Mesothelial cell of epicardium (in vitro differentiated cells): ENCODE measurements at regions not wholly inside any gene's neighbourhood (a gene's known extent, or its start where the extent isn't known, plus 50 kb on each side); places are given as distances from the start of the nearest gene placed in this dataset.

Experiments
- DNase-seq, 2 experiments: peaks; one replicate each; pipeline ENCODE4 v3.0.0; 2021; ENCODE audit warnings: low spot score in 2 of 2; ENCODE audit not compliant: unreplicated experiment in 2 of 2
- H3K27ac Mint-ChIP-seq: 2 replicates; pipeline ENCODE4 v1.8.0; 2021; ENCODE audit warnings: mixed read lengths
- H3K27me3 Mint-ChIP-seq: 2 replicates; pipeline ENCODE4 v1.8.0; 2021; ENCODE audit warnings: low read depth, mixed read lengths
- H3K36me3 Mint-ChIP-seq: 2 replicates; pipeline ENCODE4 v1.8.0; 2021; ENCODE audit warnings: mixed read lengths
- H3K4me1 Mint-ChIP-seq: 2 replicates; pipeline ENCODE4 v1.8.0; 2021; ENCODE audit warnings: mixed read lengths
- H3K4me3 Mint-ChIP-seq: 2 replicates; pipeline ENCODE4 v1.8.0; 2021; ENCODE audit warnings: mild to moderate bottlenecking, moderate library complexity, mixed read lengths
- H3K9me3 Mint-ChIP-seq: 2 replicates; pipeline ENCODE4 v1.8.0; 2021; ENCODE audit warnings: mixed read lengths
- TF ChIP-seq, protein P1 (sequence below): fragments of 200-600 bp; sonication (generic); IDR thresholded peaks from one replicate; pipeline ENCODE4 v1.5.0; 2021; ENCODE audit warnings: antibody characterized with exemption; ENCODE audit not compliant: unreplicated experiment

DNA sequence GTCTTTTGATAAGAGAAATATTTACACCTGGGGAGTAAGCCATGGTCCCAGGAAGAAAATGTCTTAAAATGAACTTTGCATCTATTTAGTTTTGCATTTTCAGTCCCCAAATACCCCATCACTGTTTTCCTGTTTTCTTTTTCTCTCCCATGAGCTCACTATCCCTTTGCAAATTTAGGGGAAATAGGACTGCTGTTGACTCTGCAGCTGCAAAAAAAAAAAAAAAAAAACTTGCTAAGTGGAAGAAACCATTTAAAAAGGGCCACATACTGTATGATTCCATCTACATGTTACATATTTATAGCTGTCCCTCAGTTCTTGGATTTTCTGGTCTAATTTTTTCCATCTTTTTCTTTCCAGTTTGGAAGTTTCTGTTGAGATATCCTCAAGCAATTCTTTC is 98.2 kb upstream of the SERP2 start:
- H3K4me1 Mint-ChIP-seq, result peaks cover 24% of the 10 kb centered on the region
- H3K36me3 Mint-ChIP-seq, result no peaks in the 10 kb centered on the region
- no peak for DNase-seq
- TF ChIP-seq, protein P1, sequence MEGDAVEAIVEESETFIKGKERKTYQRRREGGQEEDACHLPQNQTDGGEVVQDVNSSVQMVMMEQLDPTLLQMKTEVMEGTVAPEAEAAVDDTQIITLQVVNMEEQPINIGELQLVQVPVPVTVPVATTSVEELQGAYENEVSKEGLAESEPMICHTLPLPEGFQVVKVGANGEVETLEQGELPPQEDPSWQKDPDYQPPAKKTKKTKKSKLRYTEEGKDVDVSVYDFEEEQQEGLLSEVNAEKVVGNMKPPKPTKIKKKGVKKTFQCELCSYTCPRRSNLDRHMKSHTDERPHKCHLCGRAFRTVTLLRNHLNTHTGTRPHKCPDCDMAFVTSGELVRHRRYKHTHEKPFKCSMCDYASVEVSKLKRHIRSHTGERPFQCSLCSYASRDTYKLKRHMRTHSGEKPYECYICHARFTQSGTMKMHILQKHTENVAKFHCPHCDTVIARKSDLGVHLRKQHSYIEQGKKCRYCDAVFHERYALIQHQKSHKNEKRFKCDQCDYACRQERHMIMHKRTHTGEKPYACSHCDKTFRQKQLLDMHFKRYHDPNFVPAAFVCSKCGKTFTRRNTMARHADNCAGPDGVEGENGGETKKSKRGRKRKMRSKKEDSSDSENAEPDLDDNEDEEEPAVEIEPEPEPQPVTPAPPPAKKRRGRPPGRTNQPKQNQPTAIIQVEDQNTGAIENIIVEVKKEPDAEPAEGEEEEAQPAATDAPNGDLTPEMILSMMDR, result no peak
- no peak overlapping the region for H3K27ac Mint-ChIP-seq
- H3K27me3 Mint-ChIP-seq, result peaks cover 5% of the 10 kb centered on the region
- H3K9me3 Mint-ChIP-seq, result no peaks in the 10 kb centered on the region
- H3K4me3 Mint-ChIP-seq, result no peak overlapping the region

DNA sequence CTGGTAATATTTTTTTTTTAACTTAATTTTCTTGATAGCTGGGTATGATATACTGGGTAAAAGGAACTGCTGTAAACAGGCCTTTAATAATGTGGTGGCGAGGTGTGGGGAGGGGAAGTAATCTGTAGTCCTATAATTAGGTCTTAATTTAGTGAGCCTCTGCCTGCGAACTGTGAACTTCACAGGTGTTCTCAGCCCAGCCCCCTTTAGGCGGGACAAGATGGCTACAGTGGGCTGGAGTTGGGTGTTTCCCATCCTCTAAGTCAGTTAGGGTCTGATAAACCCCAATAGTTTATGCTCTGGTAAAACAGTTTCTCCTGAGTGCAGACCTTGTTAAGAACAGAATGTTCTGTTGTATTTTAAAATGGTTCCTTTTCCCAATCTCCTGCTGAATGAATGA is 97.6 kb upstream of the SERP2 start:
- Mint-ChIP-seq H3K4me1 (peaks cover 24% of the 10 kb centered on the region), H3K27me3 (peaks cover 7% of the 10 kb centered on the region), H3K27ac (no peak overlapping the region), H3K36me3 (no peaks in the 10 kb centered on the region), H3K4me3 (no peak overlapping the region), H3K9me3 (no peaks in the 10 kb centered on the region)
- DNase-seq, result no peak
- TF ChIP-seq, protein P1, result no peak

DNA sequence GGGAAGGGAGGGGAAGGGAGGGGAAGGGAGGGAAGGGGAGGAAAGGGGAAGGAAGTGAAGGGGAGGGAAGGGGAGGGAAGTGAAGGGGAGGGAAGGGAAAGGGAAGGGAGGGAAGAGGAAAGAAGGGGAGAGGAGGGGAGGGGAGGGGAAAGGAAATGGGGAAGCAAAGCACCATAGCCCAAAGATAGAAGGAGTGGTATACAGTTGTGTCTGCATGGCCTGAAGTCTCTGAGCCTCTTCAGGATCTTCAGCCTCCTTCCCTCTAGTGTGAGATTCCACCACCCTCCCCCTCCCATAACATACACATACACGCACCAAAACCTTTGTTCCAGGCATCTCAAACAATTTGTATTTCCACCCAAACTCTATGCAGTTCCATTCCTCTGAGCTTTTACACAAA is 96.2 kb upstream of the SERP2 start:
- Mint-ChIP-seq H3K27ac (no peak overlapping the region), H3K4me3 (no peak overlapping the region), H3K4me1 (peaks cover 22% of the 10 kb centered on the region), H3K9me3 (no peaks in the 10 kb centered on the region), H3K36me3 (no peaks in the 10 kb centered on the region), H3K27me3 (peaks cover 12% of the 10 kb centered on the region)
- TF ChIP-seq, protein P1, result no peak
- no peak for DNase-seq

DNA sequence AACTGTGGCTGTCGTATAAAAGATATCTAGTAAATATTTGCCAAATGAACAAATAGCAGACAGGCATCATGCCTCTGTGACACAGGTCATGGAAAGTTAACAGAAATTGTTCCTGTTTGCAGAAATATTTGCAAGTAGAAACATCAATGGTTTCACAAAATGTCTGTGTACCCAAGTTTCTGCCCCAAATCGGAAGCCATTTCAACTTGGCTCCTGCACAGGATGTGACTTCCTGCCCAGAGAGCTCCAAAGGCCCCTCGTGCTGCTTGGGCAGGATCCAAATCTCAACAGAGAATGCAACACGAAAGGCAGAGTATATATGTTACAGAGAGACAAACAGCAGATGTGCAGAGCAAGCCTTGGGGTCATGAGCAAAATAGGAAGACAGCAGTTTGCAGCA is 95.5 kb upstream of the SERP2 start:
- Mint-ChIP-seq H3K36me3 (no peaks in the 10 kb centered on the region), H3K9me3 (no peaks in the 10 kb centered on the region), H3K27me3 (peaks cover 18% of the 10 kb centered on the region), H3K4me1 (peaks cover 22% of the 10 kb centered on the region), H3K27ac (no peak overlapping the region), H3K4me3 (no peak overlapping the region)
- no peak for DNase-seq
- TF ChIP-seq, protein P1, result no peak

DNA sequence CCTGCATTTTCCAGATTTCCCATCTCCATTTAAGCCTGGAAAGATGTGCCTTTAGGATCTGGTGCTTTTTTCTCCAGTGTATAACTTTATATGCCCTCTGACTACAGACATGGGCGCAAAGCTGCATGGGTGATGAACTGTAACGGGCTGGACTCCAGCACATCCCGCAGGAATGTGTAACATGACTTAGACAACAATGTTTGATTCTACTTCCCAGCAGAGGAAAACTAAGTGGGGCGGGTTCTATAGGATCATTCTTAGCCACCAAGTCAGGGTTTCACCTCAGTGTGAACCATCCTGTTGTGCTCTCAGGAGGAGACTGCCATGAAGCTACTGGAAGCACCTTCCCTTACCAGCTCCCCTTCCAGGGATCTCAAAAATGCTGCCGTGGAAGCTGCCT is 93.2 kb upstream of the SERP2 start:
- Mint-ChIP-seq H3K27ac (no peak overlapping the region), H3K27me3 (peaks cover 22% of the 10 kb centered on the region), H3K36me3 (no peaks in the 10 kb centered on the region), H3K4me1 (peaks cover 20% of the 10 kb centered on the region), H3K9me3 (peaks cover 5% of the 10 kb centered on the region), H3K4me3 (no peak overlapping the region)
- TF ChIP-seq, protein P1, result no peak
- no peak for DNase-seq
